SK-N-SH treated with all-trans-retinoic acid at 6 μM for 48 hours (cell line): ENCODE measurements at regions not wholly inside any gene's neighbourhood (a gene's known extent, or its start where the extent isn't known, plus 50 kb on each side); places are given as distances from the start of the nearest gene placed in this dataset.
"Not testable (repeated sequence)": the region's sequence is repeated elsewhere in the genome, so short reads cannot be mapped to it uniquely, and the experiment has no call there.

ENCODE experiments used
- ATAC-seq: fragments of 200-7000 bp; cut with Tn5 transposase; 3 replicates; pipeline ENCODE4 v1.9.1; 2020; ENCODE audit warnings: mild to moderate bottlenecking, moderate library complexity
- ARNTL ChIP-seq: fragments of 450-650 bp; formaldehyde crosslinking; IDR thresholded peaks from 2 replicates; pipeline ENCODE4 v1.5.0; 2020; ENCODE audit warnings: low read depth, mild to moderate bottlenecking, moderate library complexity, borderline replicate concordance
- BACH2 ChIP-seq: fragments of 250-450 bp; sonication (Bioruptor Pico); IDR thresholded peaks from 2 replicates; pipeline ENCODE4 v1.9.0; 2021; ENCODE audit warnings: mild to moderate bottlenecking, borderline replicate concordance
- CREB5 ChIP-seq: fragments of 250-450 bp; sonication (Bioruptor Pico); IDR thresholded peaks from 2 replicates; pipeline ENCODE4 v1.5.1; 2020; ENCODE audit warnings: low read depth, mild to moderate bottlenecking, moderate library complexity
- CSDC2 ChIP-seq: fragments of 250-450 bp; sonication (Bioruptor Pico); IDR thresholded peaks from 2 replicates; pipeline ENCODE4 v1.5.0; 2020; ENCODE audit warnings: mild to moderate bottlenecking, moderate library complexity
- CSRNP3 ChIP-seq: fragments of 250-450 bp; sonication (Bioruptor Pico); IDR thresholded peaks from 2 replicates; pipeline ENCODE4 v1.5.1; 2021; ENCODE audit warnings: mild to moderate bottlenecking, moderate library complexity
- ESRRG ChIP-seq: fragments of 250-450 bp; sonication (Bioruptor Pico); IDR thresholded peaks from 2 replicates; pipeline ENCODE4 v1.6.1; 2021; ENCODE audit warnings: mild to moderate bottlenecking
- GLIS3 ChIP-seq: fragments of 250-450 bp; sonication (Bioruptor Pico); IDR thresholded peaks from 2 replicates; pipeline ENCODE4 v1.5.0; 2020; ENCODE audit warnings: mild to moderate bottlenecking, moderate library complexity
- ISL1 ChIP-seq: fragments of 250-450 bp; sonication (Bioruptor Pico); IDR thresholded peaks from 2 replicates; pipeline ENCODE4 v2.1.2; 2022; ENCODE audit warnings: mild to moderate bottlenecking, moderate library complexity
- OSR1 ChIP-seq: fragments of 250-450 bp; sonication (Bioruptor Pico); IDR thresholded peaks from 2 replicates; pipeline ENCODE4 v1.8.0; 2022; ENCODE audit warnings: moderate library complexity, mild to moderate bottlenecking, inconsistent platforms
- POU6F1 ChIP-seq: fragments of 250-450 bp; sonication (Bioruptor Pico); IDR thresholded peaks from 2 replicates; pipeline ENCODE4 v1.8.0; 2021; ENCODE audit warnings: low read depth, mild to moderate bottlenecking, moderate library complexity, borderline replicate concordance
- PPARA ChIP-seq: fragments of 250-450 bp; sonication (Bioruptor Pico); IDR thresholded peaks from 2 replicates; pipeline ENCODE4 v1.5.0; 2020; ENCODE audit warnings: mild to moderate bottlenecking, borderline replicate concordance
- RARB ChIP-seq: fragments of 250-450 bp; sonication (Bioruptor Pico); IDR thresholded peaks from 2 replicates; pipeline ENCODE4 v1.8.0; 2021; ENCODE audit warnings: mild to moderate bottlenecking, moderate library complexity
- SNAI2 ChIP-seq: fragments of 250-450 bp; sonication (Bioruptor Pico); IDR thresholded peaks from 2 replicates; pipeline ENCODE4 v1.5.0; 2020; ENCODE audit warnings: mild to moderate bottlenecking, moderate library complexity
- TCF4 ChIP-seq: fragments of 250-450 bp; sonication (Bioruptor Pico); IDR thresholded peaks from 2 replicates; pipeline ENCODE4 v1.8.0; 2021; ENCODE audit warnings: mild to moderate bottlenecking, moderate library complexity, borderline replicate concordance
- TOX ChIP-seq: fragments of 250-450 bp; sonication (Bioruptor Pico); IDR thresholded peaks from 2 replicates; pipeline ENCODE4 v1.8.0; 2021; ENCODE audit warnings: mild to moderate bottlenecking, moderate library complexity, borderline replicate concordance
- TSHZ2 ChIP-seq: fragments of 250-450 bp; sonication (Bioruptor Pico); IDR thresholded peaks from 2 replicates; pipeline ENCODE4 v1.5.0; 2020; ENCODE audit warnings: mild to moderate bottlenecking, moderate library complexity
- ZC3H10 ChIP-seq: fragments of 250-450 bp; sonication (Bioruptor Pico); IDR thresholded peaks from 2 replicates; pipeline ENCODE4 v1.5.1; 2021; ENCODE audit warnings: mild to moderate bottlenecking, moderate library complexity
- ZFP30 ChIP-seq: fragments of 450-650 bp; formaldehyde crosslinking; IDR thresholded peaks from 2 replicates; pipeline ENCODE4 v1.5.0; 2022; ENCODE audit warnings: mild to moderate bottlenecking, moderate library complexity
- ZNF565 ChIP-seq: fragments of 450-650 bp; formaldehyde crosslinking; conservative IDR thresholded peaks from 2 replicates; pipeline ENCODE4 v1.5.0; 2020; ENCODE audit warnings: low read depth, mild to moderate bottlenecking, moderate library complexity
- ZNF70 ChIP-seq: fragments of 450-650 bp; formaldehyde crosslinking; IDR thresholded peaks from 2 replicates; pipeline ENCODE4 v1.5.0; 2020; ENCODE audit warnings: mild to moderate bottlenecking, moderate library complexity
- ZNF8 ChIP-seq: fragments of 450-650 bp; formaldehyde crosslinking; IDR thresholded peaks from 2 replicates; pipeline ENCODE4 v1.5.0; 2020; ENCODE audit warnings: mild to moderate bottlenecking, moderate library complexity

- peak; percentile 31; the same call in 2 of the 3 replicates for ATAC-seq
- TF ChIP-seq SNAI2 (CRISPR knock-in tag) (no peak), BACH2 (CRISPR knock-in tag) (no peak), ISL1 (CRISPR knock-in tag) (peak; percentile 35; the same call in 1 of the 2 replicates), ZNF565 (no peak), OSR1 (CRISPR knock-in tag) (no peak), CSDC2 (CRISPR knock-in tag) (no peak)
These were observed 285.7 kb upstream of the UBE2E3 start for GRCh38 chr2:180694445-180695421.

- TF ChIP-seq ZNF8 (CRISPR knock-in tag) (no peak), GLIS3 (no peak), CSRNP3 (no peak), TSHZ2 (CRISPR knock-in tag) (no peak), ESRRG (no peak), ARNTL (CRISPR knock-in tag) (no peak), SNAI2 (CRISPR knock-in tag) (no peak), ZNF565 (no peak), BACH2 (CRISPR knock-in tag) (no peak), CSDC2 (CRISPR knock-in tag) (no peak), ZC3H10 (CRISPR knock-in tag) (no peak)
- TF ChIP-seq, all 23 proteins: peak for 0
- peak; percentile 31; the same call in 1 of the 3 replicates for ATAC-seq
These were observed 288.1 kb upstream of the UBE2E3 start for GRCh38 chr2:180692322-180692721.

- ATAC-seq = not testable (repeated sequence)
These were observed 288.6 kb upstream of the UBE2E3 start for GRCh38 chr2:180691855-180692223.

GRCh38 chr2:180691186-180691854, 289.1 kb upstream of the UBE2E3 start:
- not testable (repeated sequence) for ATAC-seq

GRCh38 chr2:180690611-180691010, 289.8 kb upstream of the UBE2E3 start:
- no peak for TF ChIP-seq ZFP30 (CRISPR knock-in tag)
- TF ChIP-seq ZNF70 = no peak

GRCh38 chr2:180682871-180683270, 297.5 kb upstream of the UBE2E3 start:
- no peak for ATAC-seq
- TF ChIP-seq TOX (CRISPR knock-in tag) = no peak
- TF ChIP-seq CREB5 (CRISPR knock-in tag) = no peak
- TF ChIP-seq POU6F1 (CRISPR knock-in tag) = no peak
- no peak for TF ChIP-seq RARB
- no peak for TF ChIP-seq GLIS3
- no peak for TF ChIP-seq PPARA
- TF ChIP-seq SNAI2 (CRISPR knock-in tag) = no peak
- TF ChIP-seq TCF4 (CRISPR knock-in tag) = no peak
- no peak for TF ChIP-seq ZNF8 (CRISPR knock-in tag)

More at GRCh38 chr2:180690611-180691010, 289.8 kb upstream of the UBE2E3 start:
- ATAC-seq = peak; percentile 38
